IMR-90 (cell line): ENCODE measurements at regions not wholly inside any gene's neighbourhood (a gene's known extent, or its start where the extent isn't known, plus 50 kb on each side); places are given as distances from the start of the nearest gene placed in this dataset.
"Not testable (repeated sequence)": the region's sequence is repeated elsewhere in the genome, so short reads cannot be mapped to it uniquely, and the experiment has no call there.

Experiments
- ATAC-seq: fragments of 200-7000 bp; cut with Tn5 transposase; 2 replicates; pipeline ENCODE4 v1.9.1; 2020; ENCODE audit warnings: low read depth, mild to moderate bottlenecking, moderate library complexity
- BruUV-seq: library from RNA; stranded (reverse); fragments of 400-500 nt; replicated peaks from 2 replicates; lab custom pipeline; 2021; lab: Mats Ljungman, UMichigan
- CTCF ChIA-PET: fragments of 300-600 bp; formaldehyde crosslinking; extraction: SDS; loops from one replicate; lab custom pipeline; 2021; ENCODE audit warnings: antibody characterized with exemption; lab: Yijun Ruan, JAX
- POLR2A ChIA-PET: fragments of 300-600 bp; sonication (Branson Sonifier 250); formaldehyde crosslinking; loops from one replicate; lab custom pipeline; 2022; ENCODE audit warnings: antibody characterized with exemption; ENCODE audit not compliant: unreplicated experiment; lab: Charles Lee
- DNase-seq: peaks from one replicate; pipeline ENCODE4 v3.0.0; 2013
- H2AFZ ChIP-seq: replicated peaks from 2 replicates; pipeline ENCODE3; 2013; ENCODE audit warnings: low read length, mild to moderate bottlenecking; ENCODE audit not compliant: poor library complexity
- H2AK5ac ChIP-seq: 2 replicates; pipeline ENCODE4 v1.6.1; 2013; ENCODE audit warnings: low read depth, low read length, inconsistent platforms
- H2AK9ac ChIP-seq: replicated peaks from 2 replicates; pipeline ENCODE3; 2013; ENCODE audit warnings: mild to moderate bottlenecking, low read depth, low read length, moderate library complexity; ENCODE audit not compliant: poor library complexity
- H2BK120ac ChIP-seq: 2 replicates; pipeline ENCODE4 v1.6.1; 2013; ENCODE audit warnings: low read depth, low read length, inconsistent platforms
- H2BK15ac ChIP-seq: 3 replicates; pipeline ENCODE4 v1.6.1; 2013; ENCODE audit warnings: low read depth, low read length, inconsistent platforms
- H2BK20ac ChIP-seq: 2 replicates; pipeline ENCODE4 v1.6.1; 2013; ENCODE audit warnings: low read depth, mild to moderate bottlenecking, inconsistent platforms, low read length, moderate library complexity
- H2BK5ac ChIP-seq: 2 replicates; pipeline ENCODE4 v1.6.1; 2013; ENCODE audit warnings: mild to moderate bottlenecking, low read depth, low read length, inconsistent platforms; ENCODE audit not compliant: poor library complexity, severe bottlenecking
- H3K14ac ChIP-seq: replicated peaks from 2 replicates; pipeline ENCODE4 v1.6.1; 2013; ENCODE audit warnings: low read depth, low read length, inconsistent platforms
- H3K18ac ChIP-seq: 2 replicates; pipeline ENCODE4 v1.6.1; 2013; ENCODE audit warnings: low read depth, low read length, control low read depth
- H3K23ac ChIP-seq: 2 replicates; pipeline ENCODE4 v1.6.1; 2013; ENCODE audit warnings: low read depth, low read length, inconsistent platforms
- H3K27ac ChIP-seq: 2 replicates; pipeline ENCODE4 v1.5.1; 2013; ENCODE audit warnings: mild to moderate bottlenecking, control low read depth, low read length; ENCODE audit not compliant: insufficient read depth
- H3K27me3 ChIP-seq: 2 replicates; pipeline ENCODE4 v1.6.1; 2013; ENCODE audit warnings: low read length; ENCODE audit not compliant: control insufficient read depth, insufficient read depth
- H3K36me3 ChIP-seq: 2 replicates; pipeline ENCODE4 v1.6.1; 2013; ENCODE audit warnings: low read length, mixed read lengths; ENCODE audit not compliant: control insufficient read depth, insufficient read depth
- H3K4ac ChIP-seq: 2 replicates; pipeline ENCODE4 v1.6.1; 2013; ENCODE audit warnings: low read depth, low read length, inconsistent platforms
- H3K4me1 ChIP-seq: 2 replicates; pipeline ENCODE4 v1.6.1; 2013; ENCODE audit warnings: low read length, mixed read lengths; ENCODE audit not compliant: control insufficient read depth, insufficient read depth
- H3K4me2 ChIP-seq: 2 replicates; pipeline ENCODE4 v1.6.1; 2013; ENCODE audit warnings: low read depth, mild to moderate bottlenecking, control low read depth, low read length, moderate library complexity
- H3K4me3 ChIP-seq: 2 replicates; pipeline ENCODE4 v1.5.1; 2013; ENCODE audit warnings: low read depth, mild to moderate bottlenecking, control low read depth, low read length, moderate library complexity; ENCODE audit not compliant: insufficient read depth
- H3K56ac ChIP-seq: 2 replicates; pipeline ENCODE4 v1.6.1; 2013; ENCODE audit warnings: low read length, inconsistent platforms; ENCODE audit not compliant: insufficient read depth; ENCODE audit errors: extremely low read depth
- H3K79me1 ChIP-seq, 2 experiments: 2 replicates each; pipeline ENCODE4 v1.6.1; 2013; ENCODE audit warnings: low read length in 2 of 2, inconsistent platforms in 1 of 2, low read depth in 1 of 2
- H3K9ac ChIP-seq: 2 replicates; pipeline ENCODE4 v1.6.1; 2013; ENCODE audit warnings: low read depth, low read length, control low read depth
- H3K9me1 ChIP-seq: 2 replicates; pipeline ENCODE4 v1.6.1; 2013; ENCODE audit warnings: low read length, inconsistent platforms; ENCODE audit not compliant: insufficient read depth
- H3K9me3 ChIP-seq: 2 replicates; pipeline ENCODE4 v1.6.1; 2013; ENCODE audit warnings: low read length; ENCODE audit not compliant: control insufficient read depth, insufficient read depth
- H4K20me1 ChIP-seq: 2 replicates; pipeline ENCODE4 v1.6.1; 2013; ENCODE audit warnings: low read length, inconsistent platforms; ENCODE audit not compliant: insufficient read depth
- H4K5ac ChIP-seq: 2 replicates; pipeline ENCODE4 v1.6.1; 2013; ENCODE audit warnings: mild to moderate bottlenecking, low read depth, low read length, control low read depth
- H4K8ac ChIP-seq, 2 experiments: 2 replicates each; pipeline ENCODE4 v1.6.1; 2013; ENCODE audit warnings: low read depth in 2 of 2, low read length in 2 of 2, control low read depth in 1 of 2, inconsistent platforms in 1 of 2
- H4K91ac ChIP-seq: 2 replicates; pipeline ENCODE4 v1.6.1; 2013; ENCODE audit warnings: low read depth, low read length, inconsistent platforms; ENCODE audit not compliant: insufficient read depth
- WGBS, 2 experiments: methylation state at CpG; one replicate each; pipeline versions ENCODE4 v1.1.5 to v1.1.7; 2013; ENCODE audit warnings: missing lambda C conversion rate in 2 of 2; ENCODE audit not compliant: insufficient read length in 1 of 2; ENCODE audit errors: extremely low coverage in 2 of 2; 5-methylcytosine and 5-hydroxymethylcytosine counted together
- dilution Hi-C: fragments of 300-500 bp; cut with HindIII; formaldehyde crosslinking; loops from one replicate; pipeline ENCODE4 v1.14.3; 2018; ENCODE audit warnings: low sequenced_read_pairs; ENCODE audit not compliant: unreplicated experiment
- in situ Hi-C: fragments of 300-500 bp; cut with MboI; formaldehyde crosslinking; loops from 3 replicates; pipeline ENCODE4 v1.14.3; 2019; ENCODE audit warnings: low sequenced_read_pairs, inconsistent platforms, mixed read lengths
- intact Hi-C: fragments of 100-400 bp; cut with micrococcal nuclease; formaldehyde crosslinking; loops from 2 replicates; pipeline ENCODE4 v1.10.0; 2022

DNA sequence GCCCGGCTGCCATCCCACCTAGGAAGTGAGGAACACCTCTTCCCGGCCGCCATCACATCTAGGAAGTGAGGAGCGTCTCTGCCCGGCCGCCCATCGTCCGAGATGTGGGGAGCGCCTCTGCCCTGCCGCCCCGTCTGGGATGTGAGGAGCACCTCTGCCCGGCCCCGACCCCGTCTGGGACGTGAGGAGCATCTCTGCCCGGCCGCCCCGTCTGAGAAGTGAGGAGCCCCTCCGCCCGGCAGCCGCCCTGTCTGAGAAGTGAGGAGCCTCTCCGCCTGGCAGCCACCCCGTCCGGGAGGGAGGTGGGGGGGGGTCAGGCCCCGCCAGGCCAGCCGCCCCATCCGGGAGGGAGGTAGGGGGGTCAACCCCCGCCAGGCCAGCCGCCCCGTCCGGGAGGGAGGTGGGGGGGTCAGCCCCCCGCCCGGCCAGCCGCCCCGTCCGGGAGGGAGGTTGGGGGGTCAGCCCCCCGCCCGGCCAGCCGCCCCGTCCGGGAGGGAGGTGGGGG, 330.0 kb downstream of the CBLN1 start:
- DNase-seq, H3K18ac ChIP-seq, H2BK5ac ChIP-seq, H4K91ac ChIP-seq, H4K5ac ChIP-seq, H3K27ac ChIP-seq, H3K9me1 ChIP-seq, intact Hi-C loops, H2BK15ac ChIP-seq, dilution Hi-C loops, H2AFZ ChIP-seq, H3K4ac ChIP-seq, H3K9me3 ChIP-seq, H3K4me3 ChIP-seq, ATAC-seq, H3K4me2 ChIP-seq, H3K23ac ChIP-seq, H3K14ac ChIP-seq, in situ Hi-C loops, H4K8ac ChIP-seq, H3K36me3 ChIP-seq, POLR2A ChIA-PET, CTCF ChIA-PET, H2AK9ac ChIP-seq, H2BK120ac ChIP-seq, H3K27me3 ChIP-seq, BruUV-seq, H3K79me1 ChIP-seq, H2BK20ac ChIP-seq, H2AK5ac ChIP-seq, H3K9ac ChIP-seq, H3K56ac ChIP-seq, H3K4me1 ChIP-seq, H4K20me1 ChIP-seq: not testable (repeated sequence)
- WGBS, 2 experiments, result no CpG with 5 or more reads among the region's 41 CpGs
